Osteoblast (primary cell): ENCODE measurements at regions not wholly inside any gene's neighbourhood (a gene's known extent, or its start where the extent isn't known, plus 50 kb on each side); places are given as distances from the start of the nearest gene placed in this dataset.
A peak's percentile ranks its signal among the peaks of the same experiment; 100 is the strongest.

Source experiments
- DNase-seq: peaks from one replicate; pipeline ENCODE4 v3.0.0; 2011; ENCODE audit warnings: low spot score, mixed read lengths; ENCODE audit not compliant: insufficient read length; ENCODE audit errors: missing footprints
- H2AFZ ChIP-seq: 2 replicates; pipeline ENCODE4 v1.6.0; 2011; ENCODE audit warnings: mild to moderate bottlenecking, low read length
- H3K27ac ChIP-seq: 2 replicates; pipeline ENCODE4 v1.5.1; 2011; ENCODE audit warnings: mild to moderate bottlenecking, low read depth, low read length, moderate library complexity
- H3K27me3 ChIP-seq: 2 replicates; pipeline ENCODE4 v1.6.0; 2012; ENCODE audit warnings: mild to moderate bottlenecking, control low read depth, inconsistent platforms, low read length, moderate library complexity; ENCODE audit not compliant: insufficient read depth
- H3K36me3 ChIP-seq: 2 replicates; pipeline ENCODE4 v1.5.1; 2011; ENCODE audit warnings: mild to moderate bottlenecking, low read length, control low read depth, moderate library complexity; ENCODE audit not compliant: insufficient read depth
- H3K4me1 ChIP-seq: 2 replicates; pipeline ENCODE4 v1.5.1; 2011; ENCODE audit warnings: mild to moderate bottlenecking, low read length, control low read depth, moderate library complexity; ENCODE audit not compliant: insufficient read depth
- H3K4me2 ChIP-seq: 2 replicates; pipeline ENCODE4 v1.6.0; 2011; ENCODE audit warnings: mild to moderate bottlenecking, low read length; ENCODE audit not compliant: insufficient read depth
- H3K4me3 ChIP-seq: fragments of 200-600 bp; sonication (generic); 3 replicates; pipeline ENCODE4 v1.5.1; 2012; ENCODE audit warnings: mild to moderate bottlenecking, low read length, inconsistent platforms; ENCODE audit not compliant: insufficient read depth
- H3K79me2 ChIP-seq: 2 replicates; pipeline ENCODE4 v1.6.0; 2012; ENCODE audit warnings: mild to moderate bottlenecking, low read length, control low read depth, inconsistent platforms; ENCODE audit not compliant: insufficient read depth
- H3K9me3 ChIP-seq: 2 replicates; pipeline ENCODE4 v1.5.1; 2011; ENCODE audit warnings: low read depth, low read length, control low read depth
- H4K20me1 ChIP-seq: 2 replicates; pipeline ENCODE4 v1.6.0; 2012; ENCODE audit warnings: mild to moderate bottlenecking, low read length, control low read depth; ENCODE audit not compliant: insufficient read depth
- CTCF ChIP-seq: IDR thresholded peaks from 2 replicates; pipeline ENCODE4 v1.5.1; 2011; ENCODE audit warnings: mild to moderate bottlenecking, low read depth, low read length, moderate library complexity; ENCODE audit errors: extremely low read depth

- Histone ChIP-seq H3K9me3 (no peaks in the 10 kb centered on the region), H3K4me3 (no peak overlapping the region), H3K4me2 (no peak overlapping the region), H2AFZ (no peak overlapping the region), H3K36me3 (no peaks in the 10 kb centered on the region), H3K4me1 (peaks cover 5% of the 10 kb centered on the region), H4K20me1 (no peaks in the 10 kb centered on the region), H3K27me3 (no peaks in the 10 kb centered on the region), H3K79me2 (no peaks in the 10 kb centered on the region), H3K27ac (peak overlapping the region; percentile 67)
- DNase-seq: no peak
- no peak for TF ChIP-seq CTCF
Measured at GRCh38 chr3:88713233-88713691, 394.2 kb upstream of the EPHA3 start.

- Histone ChIP-seq H4K20me1 (no peaks in the 10 kb centered on the region), H3K4me3 (no peak overlapping the region), H3K36me3 (no peaks in the 10 kb centered on the region), H3K9me3 (no peaks in the 10 kb centered on the region), H3K27ac (no peak overlapping the region), H3K4me1 (no peaks in the 10 kb centered on the region), H2AFZ (no peak overlapping the region), H3K27me3 (no peaks in the 10 kb centered on the region), H3K4me2 (no peak overlapping the region), H3K79me2 (no peaks in the 10 kb centered on the region)
- no peak for TF ChIP-seq CTCF
- no peak for DNase-seq
Measured at GRCh38 chr3:88725440-88726165, 381.8 kb upstream of the EPHA3 start.

- H3K36me3 ChIP-seq: no peaks in the 10 kb centered on the region
- no peaks in the 10 kb centered on the region for H3K4me1 ChIP-seq
- no peaks in the 10 kb centered on the region for H4K20me1 ChIP-seq
- H3K27me3 ChIP-seq: no peaks in the 10 kb centered on the region
- no peak for DNase-seq
- no peak overlapping the region for H3K4me2 ChIP-seq
- no peaks in the 10 kb centered on the region for H3K9me3 ChIP-seq
- H3K4me3 ChIP-seq: no peak overlapping the region
- no peak overlapping the region for H3K27ac ChIP-seq
- H2AFZ ChIP-seq: no peak overlapping the region
- no peaks in the 10 kb centered on the region for H3K79me2 ChIP-seq
- TF ChIP-seq CTCF: no peak
Measured at GRCh38 chr3:88732186-88732585, 375.2 kb upstream of the EPHA3 start.

- no peaks in the 10 kb centered on the region for H3K27me3 ChIP-seq
- no peak overlapping the region for H3K27ac ChIP-seq
- H3K4me3 ChIP-seq: no peak overlapping the region
- H3K36me3 ChIP-seq: no peaks in the 10 kb centered on the region
- H2AFZ ChIP-seq: no peak overlapping the region
- no peaks in the 10 kb centered on the region for H4K20me1 ChIP-seq
- H3K4me1 ChIP-seq: peaks cover 4% of the 10 kb centered on the region
- TF ChIP-seq CTCF: no peak
- H3K9me3 ChIP-seq: no peaks in the 10 kb centered on the region
- no peaks in the 10 kb centered on the region for H3K79me2 ChIP-seq
- H3K4me2 ChIP-seq: no peak overlapping the region
- peak; percentile 82 for DNase-seq
Measured at GRCh38 chr3:88742106-88742505, 365.3 kb upstream of the EPHA3 start.
